NCI-H526 (cell line): ENCODE measurements at regions not wholly inside any gene's neighbourhood (a gene's known extent, or its start where the extent isn't known, plus 50 kb on each side); places are given as distances from the start of the nearest gene placed in this dataset.

Experiments
- DNase-seq, 2 experiments: peaks; one replicate each; lab custom pipeline; 2025; lab: John Stamatoyannopoulos, UW

DNA sequence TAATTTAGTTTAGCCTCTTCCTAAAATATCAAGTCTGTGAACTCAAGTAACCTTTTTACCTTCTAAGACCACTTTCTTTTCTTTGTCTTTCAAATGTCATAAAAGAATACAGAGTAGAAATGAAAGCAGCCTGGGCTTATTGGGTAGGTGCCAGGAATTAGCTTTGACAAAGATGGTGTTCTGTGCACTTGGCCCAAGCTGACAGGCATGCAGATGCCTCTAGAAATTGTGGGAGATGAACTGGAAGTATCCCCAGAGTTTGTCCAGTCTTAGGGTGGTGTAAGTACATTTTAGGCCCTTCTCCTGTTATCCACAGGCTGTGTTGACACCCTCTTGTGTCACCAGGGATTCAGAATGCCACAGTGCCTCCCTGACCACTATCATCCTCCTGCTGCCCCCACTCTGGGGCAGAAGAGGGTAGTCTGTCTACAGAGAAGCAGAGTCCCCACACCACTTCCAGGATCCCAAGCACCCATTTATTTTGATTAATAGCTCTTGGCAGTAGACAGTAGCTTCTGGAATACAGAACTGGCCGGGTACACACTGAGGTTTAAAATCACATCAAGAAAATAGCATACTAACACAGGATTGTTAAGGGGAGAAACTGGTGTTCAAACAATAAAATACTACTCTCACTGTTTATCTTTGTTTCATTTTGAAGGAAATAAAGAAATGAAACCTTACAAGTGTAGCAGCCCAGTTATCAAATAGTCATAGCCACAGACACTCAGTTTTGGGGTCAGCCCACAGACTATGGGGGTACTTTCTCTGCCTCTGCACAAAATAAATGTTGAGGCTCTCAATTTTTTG lies 343.2 kb downstream of the KCNRG start:
- DNase-seq: peak in 1 of 2 experiments; percentile 24

- no peak for DNase-seq
Measured at GRCh38 chr13:50359041-50359367, 343.8 kb downstream of the KCNRG start.

- DNase-seq: peak in 1 of 2 experiments; percentile 32
Measured at GRCh38 chr13:50359779-50360178, 344.5 kb downstream of the KCNRG start.

DNA sequence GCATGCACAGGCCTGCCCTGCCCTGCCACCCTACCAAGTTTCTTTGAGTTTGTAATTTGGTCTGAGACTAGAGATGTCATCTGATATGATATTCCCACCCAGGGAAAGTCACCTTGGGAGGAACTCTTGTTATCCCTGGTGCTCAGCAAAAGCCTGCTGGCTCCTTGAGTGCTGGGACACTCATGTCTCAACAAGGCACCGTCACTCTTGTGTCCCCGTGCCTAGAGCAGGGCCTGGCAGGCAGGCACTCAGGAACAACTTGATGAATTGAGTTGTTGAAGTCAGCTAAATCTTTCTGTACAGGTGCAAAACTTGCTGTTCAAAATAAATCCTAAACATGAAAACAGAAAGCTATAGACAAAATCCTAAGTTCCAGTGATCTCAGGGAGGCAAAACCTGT lies 345.4 kb downstream of the KCNRG start:
- DNase-seq: no peak

DNA sequence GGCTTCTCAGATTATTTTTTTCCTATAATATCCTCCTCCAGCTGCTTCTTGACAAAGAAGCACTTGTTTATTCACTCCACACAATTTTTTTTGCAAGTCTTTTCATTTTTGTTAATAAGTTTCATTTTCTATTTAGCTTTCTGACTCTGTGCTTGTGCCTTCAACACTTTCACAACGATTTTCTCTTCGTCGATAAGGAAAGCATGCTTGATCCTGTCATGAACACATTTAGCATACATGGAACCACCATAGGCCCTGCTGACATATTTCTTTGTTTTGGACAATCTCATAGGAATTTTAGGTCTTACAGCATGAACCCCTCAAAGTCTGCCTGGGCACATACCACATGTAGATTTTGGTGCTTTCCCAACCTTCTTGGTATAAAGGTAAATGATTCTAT lies 346.0 kb downstream of the KCNRG start:
- no peak for DNase-seq

DNA sequence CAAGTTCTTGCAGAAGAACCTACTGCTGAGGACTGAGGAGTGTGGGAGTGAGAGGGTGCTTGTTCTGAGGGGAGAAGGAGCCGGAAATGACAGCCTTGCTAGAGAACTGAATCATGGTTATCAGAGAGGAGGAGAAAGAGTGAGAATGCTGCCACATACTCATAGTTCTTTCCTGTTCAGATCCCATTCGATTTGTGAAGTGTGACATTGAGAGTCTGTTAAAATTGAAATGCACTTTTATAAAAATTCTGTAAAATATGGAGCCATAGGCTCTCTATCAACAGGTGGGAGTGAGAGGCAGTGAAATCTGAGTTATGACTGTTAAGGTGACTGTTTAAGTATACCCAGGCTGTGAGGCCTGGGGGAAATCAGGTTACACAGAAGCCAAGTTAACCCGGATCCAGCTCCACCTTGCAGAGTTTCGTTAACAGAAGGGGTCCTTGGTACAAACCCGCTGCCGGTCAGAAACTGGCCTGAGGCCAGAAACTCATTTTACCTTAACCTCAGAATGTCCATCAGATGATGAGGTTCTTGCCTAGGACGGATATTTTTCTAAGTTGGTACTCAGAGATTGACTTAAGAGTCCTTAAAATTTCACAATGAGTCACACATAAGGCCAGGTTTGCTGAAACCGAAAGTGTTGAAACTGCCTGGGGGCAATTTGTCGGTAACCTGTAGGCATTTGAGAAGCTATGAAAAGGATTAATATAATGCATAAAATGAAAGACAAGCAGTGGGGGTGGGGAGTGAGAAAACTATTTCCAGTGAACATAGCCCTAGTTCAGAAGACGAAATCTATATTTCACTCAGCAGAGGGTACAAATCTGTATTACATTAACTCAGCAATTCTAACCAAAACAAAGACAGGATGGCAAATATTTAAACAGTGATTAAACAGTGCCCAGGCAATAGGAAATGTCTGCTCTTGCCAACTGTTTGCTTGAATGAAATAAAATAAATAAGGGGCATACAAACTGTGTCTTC lies 350.5 kb downstream of the KCNRG start:
- no peak for DNase-seq

- no peak for DNase-seq
Measured at GRCh38 chr13:50366488-50367174, 351.4 kb downstream of the KCNRG start.

GRCh38 chr13:50369646-50370045 lies 354.4 kb downstream of the KCNRG start:
- DNase-seq: no peak

GRCh38 chr13:50370303-50370950 lies 355.2 kb downstream of the KCNRG start:
- DNase-seq: no peak

DNA sequence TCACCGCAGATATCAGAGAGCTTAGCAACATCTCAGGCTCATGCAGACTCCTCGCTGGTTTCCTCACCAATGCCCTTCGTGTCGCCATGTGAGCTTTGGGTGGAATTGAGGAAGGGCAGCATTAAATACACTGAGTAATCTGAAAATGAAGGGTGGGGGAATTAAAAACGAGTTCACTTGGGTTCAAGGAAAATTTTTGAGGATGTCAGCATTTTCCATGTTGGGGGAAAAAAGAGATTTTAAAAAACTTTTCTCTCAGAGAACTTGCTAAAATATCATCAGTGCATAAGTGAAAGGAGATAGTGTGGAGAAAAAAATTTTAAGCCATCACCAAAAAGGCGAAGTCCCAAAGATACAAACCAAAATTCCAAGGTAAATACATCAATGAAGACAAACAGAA lies 359.3 kb downstream of the KCNRG start:
- DNase-seq: no peak

DNA sequence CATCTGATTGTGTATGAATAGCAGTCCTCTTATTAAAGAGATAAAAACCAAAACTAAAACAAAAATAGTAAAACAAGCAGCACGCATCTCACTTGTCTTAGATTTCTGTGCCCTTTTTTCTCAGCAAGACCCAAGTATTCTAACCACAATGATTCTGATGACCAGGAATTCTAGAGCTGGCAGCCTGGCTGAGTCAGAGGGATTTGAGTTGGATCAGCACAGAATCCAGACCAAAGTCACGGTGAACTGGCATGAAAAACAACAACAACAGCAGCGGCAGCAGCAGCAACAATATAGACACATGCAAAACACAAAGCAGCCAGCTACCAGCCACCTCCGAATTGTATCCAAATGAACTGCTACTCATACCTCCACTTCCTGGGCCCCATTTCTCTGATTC lies 360.5 kb downstream of the KCNRG start:
- DNase-seq: peak; percentile 61 to 74

- peak in 1 of 2 experiments; percentile 20 for DNase-seq
Measured at GRCh38 chr13:50376895-50377575, 361.8 kb downstream of the KCNRG start.

GRCh38 chr13:50377726-50378270 lies 362.6 kb downstream of the KCNRG start:
- peak; percentile 83 to 90 for DNase-seq

- DNase-seq: peak; percentile 70 to 75
Measured at GRCh38 chr13:50378509-50379044, 363.3 kb downstream of the KCNRG start.

GRCh38 chr13:50379584-50379983 lies 364.3 kb downstream of the KCNRG start:
- no peak for DNase-seq

DNA sequence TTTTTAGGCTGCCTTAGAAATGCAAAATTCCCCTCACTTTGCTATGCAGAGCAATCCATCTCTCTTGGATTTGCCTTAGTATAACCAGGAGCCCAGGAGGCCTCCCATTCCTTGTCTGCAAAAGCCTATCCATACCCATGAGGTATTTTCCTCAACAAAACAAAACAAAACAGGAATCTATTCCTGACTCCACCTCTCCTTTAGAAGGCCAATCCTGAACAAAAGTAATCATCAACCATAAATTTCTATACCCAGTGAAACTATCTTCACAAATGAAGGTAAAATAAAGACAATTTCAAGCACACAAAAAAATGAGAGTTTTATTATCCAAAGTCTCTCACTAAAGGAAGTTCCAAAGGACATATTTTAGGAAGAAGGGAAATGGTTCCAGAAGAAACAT lies 365.7 kb downstream of the KCNRG start:
- DNase-seq: no peak

DNA sequence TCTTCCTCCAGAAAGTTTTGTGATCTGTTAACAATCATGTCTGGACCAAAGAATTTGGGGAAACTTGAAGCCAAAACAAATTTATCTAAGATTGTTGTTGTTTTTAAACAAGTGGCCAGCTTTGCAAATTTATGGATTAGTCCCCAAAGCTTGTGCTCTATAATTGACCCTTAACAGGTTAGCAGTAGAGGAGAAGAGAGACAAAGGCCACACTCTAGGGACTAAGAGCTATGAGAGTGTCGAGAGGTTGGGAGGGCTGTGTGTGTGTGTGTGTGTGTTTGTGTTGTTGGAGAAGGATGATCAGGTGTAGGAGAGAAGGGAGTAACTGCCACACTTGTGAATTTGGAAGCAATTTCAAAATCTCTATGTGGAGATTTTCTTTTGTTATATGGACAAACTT lies 367.3 kb downstream of the KCNRG start:
- no peak for DNase-seq

GRCh38 chr13:50382951-50383350 lies 367.7 kb downstream of the KCNRG start:
- no peak for DNase-seq

DNA sequence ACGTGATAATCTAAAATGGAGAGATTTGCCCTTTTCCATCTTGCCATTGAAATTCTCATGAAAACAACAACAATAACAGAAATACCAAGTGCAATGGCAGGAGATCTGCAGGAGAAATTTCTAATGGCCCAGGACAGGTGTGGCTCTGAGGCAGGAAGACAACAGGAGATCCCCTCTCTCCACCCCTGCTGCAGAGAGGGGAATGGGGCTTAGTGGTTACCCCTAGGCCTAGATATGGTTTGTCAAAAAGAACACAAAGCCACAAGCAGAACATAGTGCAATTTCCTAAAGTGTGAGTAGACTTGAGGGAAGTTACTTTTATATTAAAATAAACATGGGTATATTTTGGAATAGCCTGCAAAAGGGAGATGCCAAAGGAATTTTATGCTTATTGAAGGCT lies 369.5 kb downstream of the KCNRG start:
- no peak for DNase-seq

DNA sequence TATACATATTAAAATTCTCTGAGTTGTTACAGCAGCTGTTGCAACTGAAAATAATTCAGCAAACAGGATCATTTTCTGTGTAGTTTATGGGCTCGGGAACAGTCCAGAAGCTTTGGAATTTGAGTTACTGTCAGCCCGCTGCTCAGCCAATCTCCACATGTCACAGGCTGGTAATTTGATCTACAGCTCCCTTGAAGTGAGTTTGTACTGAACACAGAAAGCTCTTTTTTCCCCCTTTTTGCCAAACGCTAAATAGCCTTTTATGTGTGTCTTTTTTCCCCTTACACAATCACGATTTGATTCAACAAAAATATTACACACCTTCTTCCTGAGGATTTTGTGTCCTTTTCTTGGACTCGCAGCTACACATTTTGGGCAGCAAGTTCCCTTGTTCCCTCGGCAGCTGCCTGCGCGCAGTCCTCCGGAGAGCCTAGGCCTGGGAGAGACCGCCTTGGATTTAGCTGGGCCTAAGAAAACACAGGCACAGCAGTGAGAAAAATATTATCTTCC lies 371.4 kb downstream of the KCNRG start:
- DNase-seq: peak; percentile 76 to 83
